ENCODE measurements at regions not wholly inside any gene's neighbourhood (a gene's known extent, or its start where the extent isn't known, plus 50 kb on each side); places are given as distances from the start of the nearest gene placed in this dataset.

DNA sequence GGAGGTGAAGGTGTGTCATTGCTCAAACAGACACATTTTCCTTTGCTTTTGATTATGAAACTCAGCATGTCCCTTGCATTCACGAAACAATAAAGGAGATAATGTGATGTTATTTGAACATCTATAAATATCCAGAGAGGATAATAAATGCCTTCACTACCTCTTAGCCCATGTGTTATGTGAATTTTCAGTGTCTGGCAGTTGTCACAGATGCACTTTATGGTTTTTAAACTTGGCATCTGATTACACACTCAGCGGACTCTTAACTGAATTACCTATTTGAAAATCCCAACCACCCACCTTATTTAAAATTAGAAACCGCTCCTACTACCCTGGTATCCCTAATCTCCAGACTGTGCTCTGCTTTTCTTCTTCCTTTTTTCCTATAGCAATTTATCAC, 254.2 kb downstream of the COG6 start (continued):
- TF ChIP-seq ZNF24 (tag by site-specific recombination; IDR thresholded peaks at IDR 0.05), result no peak
- TF ChIP-seq GLIS1 (tag by site-specific recombination; IDR thresholded peaks at IDR 0.05), result no peak
- TF ChIP-seq SCRT2 (tag by site-specific recombination; IDR thresholded peaks at IDR 0.05), result no peak
- TF ChIP-seq, protein P1, sequence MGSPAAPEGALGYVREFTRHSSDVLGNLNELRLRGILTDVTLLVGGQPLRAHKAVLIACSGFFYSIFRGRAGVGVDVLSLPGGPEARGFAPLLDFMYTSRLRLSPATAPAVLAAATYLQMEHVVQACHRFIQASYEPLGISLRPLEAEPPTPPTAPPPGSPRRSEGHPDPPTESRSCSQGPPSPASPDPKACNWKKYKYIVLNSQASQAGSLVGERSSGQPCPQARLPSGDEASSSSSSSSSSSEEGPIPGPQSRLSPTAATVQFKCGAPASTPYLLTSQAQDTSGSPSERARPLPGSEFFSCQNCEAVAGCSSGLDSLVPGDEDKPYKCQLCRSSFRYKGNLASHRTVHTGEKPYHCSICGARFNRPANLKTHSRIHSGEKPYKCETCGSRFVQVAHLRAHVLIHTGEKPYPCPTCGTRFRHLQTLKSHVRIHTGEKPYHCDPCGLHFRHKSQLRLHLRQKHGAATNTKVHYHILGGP (tag by site-specific recombination; IDR thresholded peaks at IDR 0.05), result no peak

GRCh38 chr13:39910041-39910440, 254.6 kb downstream of the COG6 start:
- H3K4me3 ChIP-seq (ENCODE audit: low read depth, low read length), result no peak overlapping the region
- no peak for TF ChIP-seq ZSCAN23 (tag by site-specific recombination; IDR thresholded peaks at IDR 0.05)
- TF ChIP-seq ZNF488 (tag by site-specific recombination; IDR thresholded peaks at IDR 0.05), result no peak
- TF ChIP-seq ZNF658 (tag by site-specific recombination; IDR thresholded peaks at IDR 0.05), result no peak
- TF ChIP-seq, protein P2, sequence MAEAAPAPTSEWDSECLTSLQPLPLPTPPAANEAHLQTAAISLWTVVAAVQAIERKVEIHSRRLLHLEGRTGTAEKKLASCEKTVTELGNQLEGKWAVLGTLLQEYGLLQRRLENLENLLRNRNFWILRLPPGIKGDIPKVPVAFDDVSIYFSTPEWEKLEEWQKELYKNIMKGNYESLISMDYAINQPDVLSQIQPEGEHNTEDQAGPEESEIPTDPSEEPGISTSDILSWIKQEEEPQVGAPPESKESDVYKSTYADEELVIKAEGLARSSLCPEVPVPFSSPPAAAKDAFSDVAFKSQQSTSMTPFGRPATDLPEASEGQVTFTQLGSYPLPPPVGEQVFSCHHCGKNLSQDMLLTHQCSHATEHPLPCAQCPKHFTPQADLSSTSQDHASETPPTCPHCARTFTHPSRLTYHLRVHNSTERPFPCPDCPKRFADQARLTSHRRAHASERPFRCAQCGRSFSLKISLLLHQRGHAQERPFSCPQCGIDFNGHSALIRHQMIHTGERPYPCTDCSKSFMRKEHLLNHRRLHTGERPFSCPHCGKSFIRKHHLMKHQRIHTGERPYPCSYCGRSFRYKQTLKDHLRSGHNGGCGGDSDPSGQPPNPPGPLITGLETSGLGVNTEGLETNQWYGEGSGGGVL (tag by site-specific recombination; IDR thresholded peaks at IDR 0.05), result no peak
- TF ChIP-seq MYNN (tag by site-specific recombination; IDR thresholded peaks at IDR 0.05; ENCODE audit: borderline replicate concordance), result no peak
- no peak for TF ChIP-seq IKZF3 (tag by site-specific recombination; IDR thresholded peaks at IDR 0.05)
- TF ChIP-seq ZNF610 (tag by site-specific recombination; IDR thresholded peaks at IDR 0.05; ENCODE audit: borderline replicate concordance), result no peak
- no peak for TF ChIP-seq KLF7 (tag by site-specific recombination; IDR thresholded peaks at IDR 0.05; ENCODE audit: borderline replicate concordance)
- no peak for TF ChIP-seq ZNF175 (tag by site-specific recombination; IDR thresholded peaks at IDR 0.05)
- no peak for TF ChIP-seq ZNF501 (tag by site-specific recombination; IDR thresholded peaks at IDR 0.05)
- TF ChIP-seq, protein P1 (tag by site-specific recombination; IDR thresholded peaks at IDR 0.05), result no peak
- TF ChIP-seq ZNF792 (tag by site-specific recombination; IDR thresholded peaks at IDR 0.05), result no peak
- TF ChIP-seq KLF10 (tag by site-specific recombination; IDR thresholded peaks at IDR 0.05), result no peak
- no peaks in the 10 kb centered on the region for H3K4me1 ChIP-seq (ENCODE audit: control insufficient read depth, insufficient read depth, low read length)
- H3K36me3 ChIP-seq (ENCODE audit: control insufficient read depth in 2 of 2, insufficient read depth in 1 of 2, low read length in 2 of 2), result no peaks in the 10 kb centered on the region
- CTCF ChIA-PET, result no interaction called here
- H3K27ac ChIP-seq (ENCODE audit: extremely low read depth, low read depth, low read length), result no peak overlapping the region
- H3K9me3 ChIP-seq (ENCODE audit: control insufficient read depth, insufficient read depth, low read depth, low read length), result no peaks in the 10 kb centered on the region
- POLR2A ChIA-PET, result no interaction called here

- ChIA-PET POLR2A (no interaction called here), CTCF (no interaction called here)
- Histone ChIP-seq H3K4me3 (ENCODE audit: low read depth, low read length) (no peak overlapping the region), H3K9me3 (ENCODE audit: control insufficient read depth, insufficient read depth, low read depth, low read length) (no peaks in the 10 kb centered on the region), H3K27ac (ENCODE audit: extremely low read depth, low read depth, low read length) (no peak overlapping the region), H3K36me3 (ENCODE audit: control insufficient read depth in 2 of 2, insufficient read depth in 1 of 2, low read length in 2 of 2) (no peaks in the 10 kb centered on the region), H3K4me1 (ENCODE audit: control insufficient read depth, insufficient read depth, low read length) (no peaks in the 10 kb centered on the region)
- no peak for TF ChIP-seq GFI1B (tag by site-specific recombination; IDR thresholded peaks at IDR 0.05)
- no peak for TF ChIP-seq ZBTB21 (tag by site-specific recombination; IDR thresholded peaks at IDR 0.05)
- TF ChIP-seq ZNF544 (tag by site-specific recombination; IDR thresholded peaks at IDR 0.05), result no peak
- no peak for TF ChIP-seq ZXDB (tag by site-specific recombination; IDR thresholded peaks at IDR 0.05)
- TF ChIP-seq ZNF2 (tag by site-specific recombination; IDR thresholded peaks at IDR 0.05), result no peak
- no peak for TF ChIP-seq KLF7 (tag by site-specific recombination; IDR thresholded peaks at IDR 0.05; ENCODE audit: borderline replicate concordance)
- TF ChIP-seq, protein P1 (tag by site-specific recombination; IDR thresholded peaks at IDR 0.05), result no peak
- TF ChIP-seq ZNF350 (tag by site-specific recombination; IDR thresholded peaks at IDR 0.05), result no peak
- TF ChIP-seq ZNF221 (tag by site-specific recombination; IDR thresholded peaks at IDR 0.05; ENCODE audit: borderline replicate concordance), result no peak
- TF ChIP-seq KLF1 (tag by site-specific recombination; IDR thresholded peaks at IDR 0.05), result no peak
Observed at GRCh38 chr13:39910833-39911232, 255.4 kb downstream of the COG6 start.
